ENCODE measurements at regions not wholly inside any gene's neighbourhood (a gene's known extent, or its start where the extent isn't known, plus 50 kb on each side); places are given as distances from the start of the nearest gene placed in this dataset.
"Not testable (repeated sequence)": the region's sequence is repeated elsewhere in the genome, so short reads cannot be mapped to it uniquely, and the experiment has no call there.

- not testable (repeated sequence) for DNase-seq
These were observed 123.9 kb upstream of the FAT1 start for GRCh38 chr4:186847429-186848131.

- DNase-seq, result no peak
These were observed 124.8 kb upstream of the FAT1 start for GRCh38 chr4:186848437-186848836.

- DNase-seq, result no peak
These were observed 127.8 kb upstream of the FAT1 start for GRCh38 chr4:186851291-186852072.

- DNase-seq, result no peak
These were observed 128.4 kb upstream of the FAT1 start for GRCh38 chr4:186852073-186852420.

GRCh38 chr4:186852964-186853391, 129.3 kb upstream of the FAT1 start:
- DNase-seq, result no peak

GRCh38 chr4:186854256-186854655, 130.6 kb upstream of the FAT1 start:
- DNase-seq, result no peak

- no peak for DNase-seq
These were observed 131.5 kb upstream of the FAT1 start for GRCh38 chr4:186855111-186855510.

GRCh38 chr4:186857793-186858192, 134.1 kb upstream of the FAT1 start:
- DNase-seq, result no peak

GRCh38 chr4:186858355-186858754, 134.7 kb upstream of the FAT1 start:
- DNase-seq, result no peak

- no peak for DNase-seq
These were observed 135.8 kb upstream of the FAT1 start for GRCh38 chr4:186859420-186859819.

- no peak for DNase-seq
These were observed 137.7 kb upstream of the FAT1 start for GRCh38 chr4:186861317-186861716.

GRCh38 chr4:186871856-186872255, 148.2 kb upstream of the FAT1 start:
- no peak for DNase-seq

GRCh38 chr4:186873095-186873494, 149.4 kb upstream of the FAT1 start:
- DNase-seq, result not testable (repeated sequence)

- DNase-seq, result no peak
These were observed 151.8 kb upstream of the FAT1 start for GRCh38 chr4:186875476-186875875.

GRCh38 chr4:186876961-186877626, 153.4 kb upstream of the FAT1 start:
- no peak for DNase-seq

- DNase-seq, result no peak
These were observed 154.6 kb upstream of the FAT1 start for GRCh38 chr4:186878203-186878776.

- DNase-seq, result no peak
These were observed 158.0 kb upstream of the FAT1 start for GRCh38 chr4:186881521-186882220.

- no peak for DNase-seq
These were observed 158.6 kb upstream of the FAT1 start for GRCh38 chr4:186882293-186882692.

- no peak for DNase-seq
These were observed 161.6 kb upstream of the FAT1 start for GRCh38 chr4:186885289-186885688.

- no peak for DNase-seq
These were observed 163.1 kb upstream of the FAT1 start for GRCh38 chr4:186886759-186887158.

GRCh38 chr4:186887291-186887700, 163.6 kb upstream of the FAT1 start:
- no peak for DNase-seq

- DNase-seq, result no peak
These were observed 164.1 kb upstream of the FAT1 start for GRCh38 chr4:186887752-186888151.

Data from NCI-H1436 treated with DMSO at 0.1 percent for 48 hours (cell line).